GM11168 (cell line): ENCODE measurements at regions not wholly inside any gene's neighbourhood (a gene's known extent, or its start where the extent isn't known, plus 50 kb on each side); places are given as distances from the start of the nearest gene placed in this dataset.
"Not testable (repeated sequence)": the region's sequence is repeated elsewhere in the genome, so short reads cannot be mapped to it uniquely, and the experiment has no call there.

Source experiments
- in situ Hi-C: fragments of 300-500 bp; cut with MboI; formaldehyde crosslinking; loops from one replicate; pipeline ENCODE4 v1.12.0; 2022; ENCODE audit warnings: low sequenced_read_pairs; ENCODE audit not compliant: unreplicated experiment

DNA sequence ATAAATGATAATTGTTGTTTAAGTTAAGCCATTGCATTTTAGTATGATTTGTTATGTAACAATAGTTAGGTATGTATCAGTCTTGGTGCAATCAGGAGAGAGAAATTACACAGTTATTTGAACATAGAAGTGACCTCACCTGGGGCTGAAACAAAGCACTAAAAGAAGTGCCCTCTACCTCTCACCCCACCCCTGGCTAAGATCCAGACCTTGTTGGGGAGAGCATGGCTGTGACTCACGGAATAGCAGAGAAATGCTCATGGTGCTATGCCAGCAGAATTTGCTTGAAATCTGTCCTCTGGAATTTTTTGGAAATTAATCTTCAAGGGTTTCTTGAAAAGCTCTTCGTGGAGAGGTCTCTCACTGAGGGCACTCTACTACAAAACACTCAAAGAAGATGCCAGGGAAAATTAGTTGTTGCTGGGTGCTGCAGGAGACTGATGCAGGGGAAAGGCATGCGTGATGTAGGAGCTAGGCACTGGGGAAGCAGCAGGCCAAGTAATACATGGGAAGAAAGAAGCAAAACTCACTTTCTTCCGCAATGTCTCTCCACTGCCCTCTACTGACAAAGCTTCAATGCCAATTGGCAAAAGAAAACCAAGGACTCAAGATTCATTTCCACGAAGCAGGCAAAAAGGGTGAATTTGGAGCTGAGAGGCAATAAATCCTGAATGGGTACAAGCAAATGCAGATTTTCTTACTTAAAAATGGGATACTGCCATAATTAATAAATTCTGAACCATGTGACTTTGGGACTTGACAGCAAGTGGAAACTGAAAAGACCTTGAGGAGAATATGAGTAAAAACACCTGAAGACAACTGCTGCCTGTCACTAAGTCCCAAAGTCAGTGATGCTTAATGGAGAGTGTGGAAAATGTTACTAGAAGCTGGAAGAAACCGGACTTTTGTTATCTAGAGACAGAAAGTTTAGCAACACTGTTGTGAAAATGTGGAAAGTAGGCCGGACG is 136.3 kb upstream of the ZNF184 start:
- in situ Hi-C loops, result loop anchor here (25.0 kb wide), 1 partner anchor 422 kb away; no protein-coding TSS in a partner anchor

DNA sequence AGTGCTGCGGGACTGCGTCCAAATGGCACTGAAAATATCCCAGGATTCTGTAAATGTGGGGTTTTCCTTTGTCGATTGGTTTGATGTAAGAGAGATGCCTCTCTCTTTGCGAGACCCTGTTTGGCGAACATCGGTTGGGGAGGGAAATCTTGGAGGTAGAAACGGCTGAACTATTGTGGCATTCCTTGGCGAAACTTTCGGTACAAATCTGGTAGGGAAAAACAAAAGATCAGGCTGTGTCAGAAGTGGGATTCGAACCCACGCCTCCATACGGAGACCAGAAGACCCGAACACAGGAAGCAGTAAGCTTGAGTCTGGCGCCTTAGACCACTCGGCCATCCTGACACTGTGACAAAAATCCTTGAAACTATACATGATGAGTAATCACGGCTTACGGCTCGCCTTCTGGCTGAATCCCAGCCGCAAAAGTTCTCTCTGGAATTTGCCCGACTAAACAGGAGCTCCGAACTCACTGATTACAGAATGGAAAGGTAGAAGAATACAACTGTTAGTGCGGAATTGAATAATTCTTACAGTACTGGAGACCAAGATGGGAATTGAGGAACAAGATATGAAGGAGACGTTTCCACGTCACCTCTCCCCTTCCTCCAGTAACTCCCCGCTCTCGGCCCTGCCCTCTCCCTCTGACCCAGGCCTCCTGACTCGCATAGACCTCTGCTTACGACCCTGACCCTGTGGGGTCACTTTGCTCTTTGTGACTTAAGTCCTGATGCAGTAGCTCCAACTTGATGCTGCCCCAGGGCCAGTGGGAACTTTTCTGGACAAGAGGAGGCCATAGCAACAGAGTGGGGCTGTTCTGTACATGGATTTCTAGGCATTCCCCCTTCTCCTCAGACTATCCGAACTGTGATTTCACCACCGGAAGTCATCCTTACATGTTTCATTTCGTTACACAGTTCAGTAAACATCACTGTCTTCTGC is 132.8 kb upstream of the ZNF184 start:
- in situ Hi-C loops, result loop anchor here (25.0 kb wide), 1 partner anchor 418 kb away; no protein-coding TSS in a partner anchor

DNA sequence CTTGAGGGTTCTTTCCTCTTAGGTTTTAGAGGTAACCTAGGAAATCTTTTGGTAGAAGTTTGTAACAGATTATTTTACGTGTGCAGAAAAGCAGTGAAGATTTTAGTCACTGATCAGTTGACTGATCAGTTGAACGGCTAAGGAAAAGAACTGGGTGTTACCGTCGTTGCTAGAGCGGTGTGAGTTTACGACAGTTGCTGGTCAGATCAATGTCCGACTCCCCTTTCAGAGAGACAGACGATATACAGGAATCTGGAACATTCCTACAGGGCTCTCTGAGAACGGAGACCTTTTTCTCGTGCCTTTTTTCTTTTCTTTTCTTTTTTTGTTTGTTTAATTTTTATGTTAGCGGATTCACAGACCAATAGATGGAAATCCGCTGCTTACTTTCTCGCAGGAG is 132.1 kb upstream of the ZNF184 start:
- in situ Hi-C loops, result loop anchor here (25.0 kb wide), 1 partner anchor 418 kb away; no protein-coding TSS in a partner anchor

- in situ Hi-C loops, result loop anchor here (25.0 kb wide), 1 partner anchor 414 kb away; no protein-coding TSS in a partner anchor
Measured at GRCh38 chr6:27601668-27602254, 128.9 kb upstream of the ZNF184 start.

DNA sequence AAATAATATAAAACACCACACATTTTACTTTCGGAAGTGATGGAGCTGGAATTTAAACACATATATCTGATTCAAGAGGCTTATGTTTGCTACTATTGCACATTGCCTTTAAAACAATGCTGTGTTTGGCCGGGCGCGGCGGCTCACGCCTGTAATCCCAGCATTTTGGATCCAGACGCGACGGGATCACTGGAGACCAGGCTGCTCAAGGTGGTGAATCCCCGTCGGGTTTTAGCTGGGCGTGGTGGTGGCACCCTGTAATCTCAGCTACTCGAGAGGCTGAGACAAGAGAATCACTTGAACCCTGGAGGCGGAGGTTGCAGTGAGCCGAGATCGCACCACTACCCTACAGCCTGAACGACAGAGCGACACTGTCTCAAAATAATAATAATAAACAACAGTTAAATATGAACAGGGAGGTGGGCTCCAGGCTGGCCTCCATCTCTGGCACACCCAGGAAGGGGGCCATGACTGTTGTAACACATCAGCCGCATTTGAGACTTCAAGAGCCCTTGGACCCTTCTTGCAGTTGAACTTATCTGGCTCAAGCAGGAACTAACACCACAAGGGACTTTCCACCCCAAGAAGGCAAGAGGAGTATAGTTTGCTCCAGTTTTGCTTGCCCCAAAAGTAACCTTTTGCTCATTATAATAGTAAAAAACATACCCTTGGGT is 127.1 kb upstream of the ZNF184 start:
- in situ Hi-C loops, result loop anchor here (10.0 to 25.0 kb wide), 2 partner anchors 85 to 413 kb away; no protein-coding TSS in a partner anchor

DNA sequence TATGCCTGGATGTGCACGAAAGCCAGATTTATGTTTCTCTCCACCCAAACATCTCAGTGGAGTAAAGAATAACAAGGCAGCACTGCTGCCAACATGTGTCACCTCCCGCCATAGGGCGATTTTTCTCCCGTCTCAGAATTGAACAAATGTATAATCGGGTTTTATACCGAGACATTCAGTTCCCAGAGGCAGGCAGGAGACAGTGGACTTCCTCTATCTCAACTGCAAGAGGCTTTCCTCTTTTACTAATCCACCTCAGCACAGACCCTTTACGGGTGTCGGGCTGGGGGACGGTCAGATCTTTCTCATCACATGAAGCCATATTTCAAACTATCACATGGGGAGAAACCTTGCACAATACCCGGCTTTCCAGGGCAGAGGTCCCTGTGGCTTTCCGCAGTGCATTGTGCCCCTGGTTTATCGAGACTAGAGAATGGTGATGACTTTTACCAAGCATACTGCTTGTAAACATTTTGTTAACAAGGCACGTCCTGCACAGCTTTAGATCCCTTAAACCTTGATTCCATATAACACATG is 124.2 kb upstream of the ZNF184 start:
- in situ Hi-C loops, result loop anchor here (10.0 kb wide), 1 partner anchor 82 kb away; no protein-coding TSS in a partner anchor

DNA sequence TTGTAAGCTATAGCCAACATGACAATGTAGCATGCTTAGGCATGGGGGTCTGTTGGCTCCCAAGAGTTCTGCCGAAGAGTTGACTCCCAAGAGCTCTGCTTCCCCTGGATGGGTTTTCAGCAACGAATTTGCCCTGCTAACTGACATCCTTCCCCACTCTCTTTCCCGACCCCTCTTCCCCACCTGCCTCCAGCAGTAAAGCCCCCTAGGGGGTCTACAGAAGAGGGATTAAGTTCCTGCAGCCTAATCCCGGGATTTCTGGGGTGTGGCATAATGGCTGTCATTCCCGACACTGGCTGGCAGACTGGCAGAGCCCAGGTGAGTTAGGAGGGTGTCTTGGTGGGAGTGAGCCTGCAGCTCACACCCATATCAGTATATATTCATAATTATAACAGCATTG is 121.0 kb upstream of the ZNF184 start:
- in situ Hi-C loops, result loop anchor here (10.0 kb wide), 1 partner anchor 79 kb away; no protein-coding TSS in a partner anchor

GRCh38 chr6:27593200-27593818 is 120.4 kb upstream of the ZNF184 start:
- in situ Hi-C loops, result loop anchor here (10.0 kb wide), 1 partner anchor 79 kb away; no protein-coding TSS in a partner anchor

DNA sequence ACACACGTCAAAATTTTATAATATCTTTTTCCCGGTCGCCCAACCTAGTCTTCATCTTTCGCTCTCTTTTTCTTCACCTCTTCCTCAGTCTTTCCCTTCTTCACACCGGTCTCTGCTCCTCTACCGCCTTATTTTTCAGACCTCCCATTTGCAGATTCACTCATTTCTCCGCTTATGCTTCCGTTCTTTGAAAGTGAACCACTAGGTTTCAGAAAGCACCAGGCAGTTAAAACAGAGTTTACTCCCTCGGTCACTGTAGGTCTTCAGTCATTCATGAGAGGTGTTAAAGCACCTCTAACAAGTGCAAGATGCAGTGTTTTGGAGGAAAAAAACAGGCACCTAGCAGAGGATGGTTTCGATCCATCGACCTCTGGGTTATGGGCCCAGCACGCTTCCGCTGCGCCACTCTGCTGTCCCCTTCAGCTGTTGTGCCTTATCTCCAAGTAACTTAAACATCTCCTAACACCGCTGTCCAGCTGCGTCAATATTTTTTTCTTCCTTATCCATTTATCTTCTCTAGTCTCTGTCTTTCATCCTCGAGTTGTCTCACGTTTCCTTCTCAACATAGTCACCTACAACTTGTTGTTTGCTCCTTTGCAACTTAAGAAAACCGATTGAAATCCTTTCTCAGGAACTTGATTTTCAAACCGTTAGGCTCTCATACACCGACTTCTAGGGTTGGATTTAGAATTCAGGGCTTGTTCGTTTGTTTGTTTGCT is 119.7 kb upstream of the ZNF184 start:
- in situ Hi-C loops, result loop anchor here (10.0 kb wide), 1 partner anchor 78 kb away; no protein-coding TSS in a partner anchor

DNA sequence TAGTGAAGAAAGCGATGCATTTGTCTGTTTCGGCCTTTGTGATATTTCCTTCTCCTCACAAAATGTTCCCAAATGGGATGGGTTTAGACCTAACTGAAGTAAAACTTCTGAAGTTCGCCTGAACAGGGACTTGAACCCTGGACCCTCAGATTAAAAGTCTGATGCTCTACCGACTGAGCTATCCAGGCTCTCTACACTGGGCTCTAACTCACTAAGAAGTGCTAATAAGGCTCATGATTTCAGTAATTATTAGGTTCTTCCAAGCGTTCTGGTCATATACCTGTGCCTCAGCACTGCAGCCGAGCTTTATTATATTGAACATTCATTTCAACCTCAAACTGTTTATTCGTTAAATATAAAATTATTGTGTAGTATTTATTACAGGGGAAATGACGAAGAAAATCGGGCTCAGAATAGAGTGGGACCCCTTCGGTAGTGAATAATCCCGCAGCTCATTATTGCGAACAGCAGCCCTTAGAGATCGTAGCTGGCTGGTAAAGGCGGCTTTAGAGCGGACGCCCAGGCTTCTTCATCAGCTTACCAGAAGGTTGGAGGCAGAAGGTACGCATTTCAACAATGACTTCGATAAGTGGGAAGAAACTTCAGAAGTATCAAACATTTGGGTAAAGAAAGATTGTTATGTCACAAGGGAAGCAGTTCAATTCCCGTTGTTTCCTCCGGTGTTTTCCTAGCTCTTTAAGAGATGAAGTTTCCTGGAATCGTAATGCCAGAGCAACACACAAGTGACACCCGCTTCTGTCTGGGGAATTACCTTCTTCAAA is 119.0 kb upstream of the ZNF184 start:
- in situ Hi-C loops, result loop anchor here (10.0 kb wide), 1 partner anchor 77 kb away; no protein-coding TSS in a partner anchor

DNA sequence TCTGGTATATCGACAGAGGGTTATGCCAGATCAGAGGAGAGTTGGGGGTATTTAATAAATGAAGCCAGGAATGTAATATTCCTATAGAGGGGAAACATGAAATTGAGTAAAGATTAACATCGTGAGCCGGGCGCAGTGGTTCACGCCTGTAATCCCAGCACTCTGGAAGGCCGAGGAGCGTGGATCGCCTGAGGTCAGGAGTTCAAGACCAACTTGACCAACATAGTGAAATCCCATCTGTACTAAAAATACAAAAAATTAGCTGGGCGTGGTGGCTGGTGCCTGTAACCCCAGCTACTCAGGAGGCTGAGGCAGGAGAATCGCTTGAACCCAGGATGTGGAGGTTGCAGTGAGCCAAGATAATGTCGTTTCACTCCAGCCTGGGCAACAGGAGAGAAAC is 112.4 kb upstream of the ZNF184 start:
- in situ Hi-C loops, result not testable (repeated sequence)

GRCh38 chr6:27584326-27584725 is 111.4 kb upstream of the ZNF184 start:
- in situ Hi-C loops, result no loop called here

DNA sequence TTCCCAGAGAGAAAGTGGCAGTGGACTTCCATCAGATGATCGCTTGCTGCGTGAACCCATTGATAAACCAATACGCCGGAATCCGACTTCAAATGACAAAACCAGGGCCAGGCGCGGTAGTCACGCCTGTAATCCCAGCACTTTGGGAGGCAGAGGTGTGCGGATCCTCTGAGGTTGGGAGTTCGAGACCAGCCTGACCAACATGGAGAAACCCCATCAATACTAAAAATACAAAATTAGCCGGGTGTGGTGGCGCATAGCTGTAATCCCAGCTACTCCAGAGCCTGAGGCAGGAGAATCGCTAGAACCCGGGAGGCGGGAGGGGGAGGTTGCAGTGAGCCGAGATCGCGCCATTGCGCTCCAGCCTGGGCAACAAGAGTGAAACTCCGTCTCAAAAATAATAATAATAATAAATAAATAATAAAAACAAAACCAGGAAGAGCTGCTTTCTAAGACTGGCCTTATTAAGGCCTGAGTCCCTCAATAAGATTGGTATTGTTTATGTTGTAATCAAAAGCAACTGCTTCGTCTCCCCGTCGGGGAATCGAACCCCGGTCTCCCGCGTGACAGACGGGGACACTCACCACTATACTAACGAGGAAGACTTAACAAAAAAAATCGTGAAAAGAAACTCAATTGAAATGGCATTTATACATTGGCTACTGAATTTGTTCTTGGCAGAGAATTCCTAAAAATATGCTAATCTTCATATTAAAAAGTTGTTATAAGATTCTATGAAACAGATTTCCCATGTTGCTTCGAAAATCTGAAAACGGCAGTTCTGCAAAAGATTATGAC is 110.2 kb upstream of the ZNF184 start:
- in situ Hi-C loops, result no loop called here

DNA sequence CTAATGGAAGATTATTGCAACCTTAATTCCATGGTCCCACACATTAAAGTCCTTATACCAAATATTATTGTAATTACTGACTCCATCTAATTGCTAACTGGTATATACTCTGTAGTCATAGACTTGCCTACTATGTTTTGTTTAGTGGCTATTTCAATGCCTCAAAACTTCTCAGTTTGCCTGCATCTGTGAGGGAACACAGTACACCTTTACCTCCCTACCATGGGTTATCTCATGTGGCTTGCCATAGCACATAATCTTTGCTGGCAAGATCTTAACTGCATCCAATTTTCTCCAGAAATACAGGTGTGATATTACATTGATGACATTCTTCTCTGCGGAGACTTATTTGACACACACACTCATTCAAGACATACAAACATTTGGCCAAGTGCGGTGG is 107.1 kb upstream of the ZNF184 start:
- in situ Hi-C loops, result no loop called here

DNA sequence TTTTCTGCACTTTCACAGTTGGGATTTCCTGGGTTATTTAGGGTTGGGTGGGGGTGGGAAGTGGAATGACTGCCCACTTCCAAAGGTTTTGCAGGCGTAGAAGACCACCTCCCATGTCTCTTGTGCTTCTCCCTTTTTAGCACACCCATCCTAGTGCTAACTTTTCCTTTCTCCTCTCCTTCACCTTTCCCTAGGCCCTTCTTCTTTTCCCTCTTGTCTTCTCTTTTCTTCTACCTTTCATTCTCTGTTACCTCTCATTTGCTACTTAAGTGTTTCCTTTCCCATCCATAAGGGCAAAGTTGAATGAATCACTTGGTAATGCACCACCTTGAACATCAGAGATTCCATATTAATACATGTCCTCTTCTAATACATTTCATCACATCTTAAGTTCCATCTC is 105.0 kb upstream of the ZNF184 start:
- in situ Hi-C loops, result no loop called here

DNA sequence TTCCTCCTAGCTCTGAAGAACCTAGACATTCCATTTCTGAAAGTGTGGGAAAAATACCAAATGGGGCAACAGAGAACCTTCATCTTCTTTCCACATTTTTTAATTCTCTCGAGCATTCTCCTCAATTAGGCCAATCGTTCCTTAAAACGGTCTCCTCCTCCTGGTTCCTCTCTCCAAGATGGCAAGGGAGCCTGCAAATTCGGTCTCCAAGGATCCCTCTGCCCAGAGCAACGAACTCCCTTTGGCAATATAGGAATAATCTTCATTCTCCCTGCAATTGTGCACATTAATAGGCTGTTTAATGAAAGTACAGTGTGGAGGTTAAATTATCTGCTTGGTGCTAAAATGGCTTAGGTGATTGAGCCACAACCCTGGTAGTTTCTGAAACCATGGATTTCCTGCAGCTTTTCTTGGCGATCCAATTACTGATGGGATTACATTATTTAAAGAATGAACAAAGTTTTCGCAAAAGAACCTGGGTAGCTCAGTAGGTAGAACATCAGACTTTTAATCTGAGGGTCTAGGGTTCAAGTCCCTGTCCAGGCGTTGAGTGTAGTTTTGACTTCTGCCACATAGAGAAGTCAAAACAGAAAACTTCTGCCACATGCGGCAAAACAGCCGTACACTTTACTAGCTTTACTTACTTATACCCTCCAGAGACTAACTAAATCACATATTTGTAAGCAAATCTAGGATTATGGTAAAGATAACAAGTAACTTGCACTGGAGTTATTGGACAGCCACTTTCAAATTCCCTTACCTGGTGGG is 102.9 kb upstream of the ZNF184 start:
- in situ Hi-C loops, result no loop called here
